ENCODE measurements at regions not wholly inside any gene's neighbourhood (a gene's known extent, or its start where the extent isn't known, plus 50 kb on each side); places are given as distances from the start of the nearest gene placed in this dataset.

- Mint-ChIP-seq H3K9me3 (peaks cover 4% of the 10 kb centered on the region; the same call in 1 of the 2 replicates), H3K4me1 (ENCODE audit: low read depth) (no peaks in the 10 kb centered on the region), H3K36me3 (ENCODE audit: low read depth) (no peaks in the 10 kb centered on the region), H3K27ac (no peak overlapping the region), H3K4me3 (no peak overlapping the region), H3K27me3 (ENCODE audit: insufficient read depth) (no peaks in the 10 kb centered on the region)
- DNase-seq = no peak
- TF ChIP-seq CTCF (IDR thresholded peaks at IDR 0.05) = no peak
These were observed 1476.9 kb downstream of the PCDH18 start for GRCh38 chr4:136055360-136055759.

DNA sequence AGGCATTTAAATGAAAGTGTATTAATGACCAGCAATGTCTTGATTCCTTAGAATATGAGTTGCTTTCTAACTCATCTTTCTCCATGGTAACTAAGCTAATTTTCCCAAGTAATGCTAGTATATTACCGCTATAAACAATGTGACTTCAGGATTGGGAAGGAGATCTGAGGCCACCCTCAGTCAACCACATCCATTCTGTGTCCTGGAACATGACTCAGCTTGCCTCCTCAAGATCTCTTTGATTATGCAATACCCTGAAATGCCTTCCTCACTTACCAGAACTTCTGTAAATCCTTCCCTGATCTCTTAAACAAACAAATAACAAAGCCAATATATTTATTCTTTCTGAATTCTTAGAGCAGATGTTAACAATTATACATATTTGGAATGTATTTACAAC lies 1495.5 kb downstream of the PCDH18 start:
- Mint-ChIP-seq H3K36me3 (ENCODE audit: low read depth) (no peaks in the 10 kb centered on the region), H3K4me3 (no peak overlapping the region), H3K4me1 (ENCODE audit: low read depth) (no peaks in the 10 kb centered on the region), H3K27me3 (ENCODE audit: insufficient read depth) (no peaks in the 10 kb centered on the region), H3K9me3 (peaks cover 22% of the 10 kb centered on the region; the same call in 1 of the 2 replicates), H3K27ac (no peak overlapping the region)
- no peak for DNase-seq
- no peak for TF ChIP-seq CTCF (IDR thresholded peaks at IDR 0.05)

- Mint-ChIP-seq H3K27ac (no peak overlapping the region), H3K9me3 (peaks cover 28% of the 10 kb centered on the region), H3K36me3 (ENCODE audit: low read depth) (no peaks in the 10 kb centered on the region), H3K4me3 (no peak overlapping the region), H3K4me1 (ENCODE audit: low read depth) (no peaks in the 10 kb centered on the region), H3K27me3 (ENCODE audit: insufficient read depth) (no peaks in the 10 kb centered on the region)
- TF ChIP-seq CTCF (IDR thresholded peaks at IDR 0.05) = no peak
- DNase-seq = no peak
These were observed 1499.9 kb downstream of the PCDH18 start for GRCh38 chr4:136032391-136032790.

DNA sequence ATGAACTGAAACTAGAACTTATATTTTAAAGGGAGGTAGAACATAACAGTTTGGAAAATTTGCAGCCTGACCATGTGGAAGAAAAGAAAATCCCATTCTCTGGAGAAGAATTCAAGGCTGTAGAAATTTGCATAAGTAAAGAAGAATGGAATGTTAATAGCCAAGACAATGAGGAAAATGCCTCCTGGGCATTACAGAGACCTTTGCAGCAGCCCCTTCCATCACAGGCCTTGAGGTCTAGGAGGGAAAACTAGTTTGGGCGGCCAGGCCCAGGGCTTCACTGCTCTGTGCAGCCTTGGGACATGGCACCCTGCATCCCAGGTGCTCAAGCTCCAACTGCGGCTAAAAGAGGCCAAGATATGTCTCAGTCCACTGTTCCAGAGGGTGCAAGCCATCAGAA lies 1506.8 kb downstream of the PCDH18 start:
- TF ChIP-seq CTCF (IDR thresholded peaks at IDR 0.05) = no peak
- H3K27me3 Mint-ChIP-seq (ENCODE audit: insufficient read depth) = no peaks in the 10 kb centered on the region; the same call in 1 of the 2 replicates
- no peaks in the 10 kb centered on the region for H3K4me1 Mint-ChIP-seq (ENCODE audit: low read depth)
- H3K36me3 Mint-ChIP-seq (ENCODE audit: low read depth) = no peaks in the 10 kb centered on the region
- peaks cover 55% of the 10 kb centered on the region for H3K9me3 Mint-ChIP-seq
- no peak for DNase-seq
- H3K4me3 Mint-ChIP-seq = no peak overlapping the region
- H3K27ac Mint-ChIP-seq = no peak overlapping the region

DNA sequence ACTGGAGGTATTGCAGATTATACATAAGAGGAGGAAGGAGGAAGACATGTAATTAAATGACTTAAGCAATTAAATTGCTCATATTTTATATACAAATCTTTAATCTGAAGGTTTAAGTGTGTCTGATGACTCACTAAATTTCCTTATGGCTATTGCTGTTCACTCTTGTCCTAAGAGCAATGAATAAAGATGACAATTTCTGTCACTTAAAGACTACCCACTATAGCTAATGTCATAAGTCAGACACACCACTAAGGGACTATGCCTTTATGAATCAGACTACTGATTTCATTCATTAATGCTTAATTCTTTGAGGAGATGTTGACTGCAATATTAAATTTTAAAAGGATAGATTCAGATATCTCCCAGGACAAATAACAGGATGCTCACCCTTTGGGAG lies 1514.7 kb downstream of the PCDH18 start:
- no peak overlapping the region for H3K4me3 Mint-ChIP-seq
- DNase-seq = no peak
- H3K27me3 Mint-ChIP-seq (ENCODE audit: insufficient read depth) = no peaks in the 10 kb centered on the region
- H3K36me3 Mint-ChIP-seq (ENCODE audit: low read depth) = no peaks in the 10 kb centered on the region
- no peaks in the 10 kb centered on the region for H3K4me1 Mint-ChIP-seq (ENCODE audit: low read depth)
- no peak overlapping the region for H3K27ac Mint-ChIP-seq
- H3K9me3 Mint-ChIP-seq = peaks cover 23% of the 10 kb centered on the region
- TF ChIP-seq CTCF (IDR thresholded peaks at IDR 0.05) = no peak

DNA sequence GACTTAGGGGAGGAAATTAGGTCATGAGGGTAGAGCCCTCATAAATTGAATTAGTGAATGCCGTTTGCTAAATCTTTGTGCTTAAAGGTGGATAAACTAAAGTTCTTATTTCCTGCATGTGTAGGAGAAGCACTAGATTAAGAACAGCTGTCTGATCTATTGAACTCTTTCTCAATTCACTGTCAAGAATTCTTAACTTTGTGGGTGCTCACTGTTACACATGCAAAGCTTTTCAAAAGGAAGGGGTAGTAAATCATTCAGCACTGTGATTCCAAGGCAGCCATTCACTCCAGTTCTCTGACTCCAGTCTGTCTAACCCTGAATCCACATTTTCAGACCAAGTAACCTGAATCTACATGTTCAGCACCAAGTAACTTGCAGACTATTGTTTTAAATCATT lies 1520.1 kb downstream of the PCDH18 start:
- H3K9me3 Mint-ChIP-seq = peaks cover 16% of the 10 kb centered on the region
- H3K27me3 Mint-ChIP-seq (ENCODE audit: insufficient read depth) = no peaks in the 10 kb centered on the region

More for the DNA sequence above, 1520.1 kb downstream of the PCDH18 start:
- Mint-ChIP-seq H3K27ac (no peak overlapping the region), H3K36me3 (ENCODE audit: low read depth) (no peaks in the 10 kb centered on the region), H3K4me1 (ENCODE audit: low read depth) (no peaks in the 10 kb centered on the region), H3K4me3 (no peak overlapping the region)
- no peak for TF ChIP-seq CTCF (IDR thresholded peaks at IDR 0.05)
- no peak for DNase-seq

Data from HFFc6 (cell line).